Calu3 (cell line): ENCODE measurements at regions not wholly inside any gene's neighbourhood (a gene's known extent, or its start where the extent isn't known, plus 50 kb on each side); places are given as distances from the start of the nearest gene placed in this dataset.

ENCODE experiments used
- BruUV-seq: library from RNA; stranded (reverse); fragments of 400-500 nt; replicated peaks from 2 replicates; lab custom pipeline; 2021; lab: Mats Ljungman, UMichigan
- CTCF ChIA-PET: fragments of 300-600 bp; sonication (Branson Sonifier 250); formaldehyde crosslinking; loops from one replicate; lab custom pipeline; 2022; ENCODE audit warnings: antibody characterized with exemption; lab: Charles Lee
- DNase-seq: peaks from one replicate; pipeline ENCODE4 v3.0.0; 2022
- H3K27ac Mint-ChIP-seq: one replicate; pipeline ENCODE4 v1.8.0; 2022; ENCODE audit warnings: mixed read lengths; ENCODE audit not compliant: unreplicated experiment
- H3K27me3 Mint-ChIP-seq: one replicate; pipeline ENCODE4 v1.8.0; 2022; ENCODE audit warnings: mixed read lengths; ENCODE audit not compliant: unreplicated experiment
- H3K36me3 Mint-ChIP-seq: one replicate; pipeline ENCODE4 v1.8.0; 2022; ENCODE audit warnings: mild to moderate bottlenecking, moderate library complexity, mixed read lengths; ENCODE audit not compliant: insufficient read depth, unreplicated experiment
- H3K4me1 Mint-ChIP-seq: one replicate; pipeline ENCODE4 v1.8.0; 2022; ENCODE audit warnings: mild to moderate bottlenecking, low read depth, mixed read lengths; ENCODE audit not compliant: unreplicated experiment
- H3K4me3 Mint-ChIP-seq: one replicate; pipeline ENCODE4 v1.8.0; 2022; ENCODE audit warnings: mild to moderate bottlenecking, low read depth, moderate library complexity, mixed read lengths; ENCODE audit not compliant: unreplicated experiment
- H3K9me3 Mint-ChIP-seq: one replicate; pipeline ENCODE4 v1.8.0; 2022; ENCODE audit warnings: low read depth, mixed read lengths; ENCODE audit not compliant: unreplicated experiment
- intact Hi-C: fragments of 100-400 bp; cut with micrococcal nuclease; formaldehyde crosslinking; loops from one replicate; pipeline ENCODE4 v1.10.0; 2022; ENCODE audit not compliant: unreplicated experiment
- TF ChIP-seq, protein P1 (sequence below): fragments of 200-600 bp; IDR thresholded peaks from one replicate; pipeline ENCODE4 v1.8.0; 2022; ENCODE audit warnings: antibody characterized with exemption; ENCODE audit not compliant: unreplicated experiment

DNA sequence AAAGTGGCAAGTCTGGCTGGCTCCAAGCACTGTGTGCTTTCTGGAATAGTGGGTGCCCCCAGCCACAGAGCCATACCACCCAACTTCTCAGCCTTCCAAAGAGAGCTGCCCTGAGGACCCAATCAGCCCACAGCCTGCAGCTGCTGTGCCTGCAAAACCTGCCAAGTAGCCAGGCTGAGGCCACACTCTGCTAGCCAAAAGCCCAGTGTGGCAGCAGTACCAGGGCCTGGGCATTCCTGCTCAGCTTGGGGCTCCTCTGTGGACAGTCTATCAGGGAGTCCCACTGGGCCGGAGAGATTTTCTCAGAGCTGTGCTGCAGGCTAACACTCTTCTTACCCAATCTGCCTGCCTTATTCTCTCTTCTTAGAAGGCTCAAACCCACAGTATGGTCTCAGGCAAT lies 136.5 kb downstream of the TPRA1 start:
- DNase-seq = no peak
- intact Hi-C loops = loop anchor here (10.0 kb wide), 1 partner anchor 929 kb away; the partner anchor contains the start of gene CHST13
- H3K27ac Mint-ChIP-seq = no peak overlapping the region
- H3K36me3 Mint-ChIP-seq = no peaks in the 10 kb centered on the region
- TF ChIP-seq, protein P1, sequence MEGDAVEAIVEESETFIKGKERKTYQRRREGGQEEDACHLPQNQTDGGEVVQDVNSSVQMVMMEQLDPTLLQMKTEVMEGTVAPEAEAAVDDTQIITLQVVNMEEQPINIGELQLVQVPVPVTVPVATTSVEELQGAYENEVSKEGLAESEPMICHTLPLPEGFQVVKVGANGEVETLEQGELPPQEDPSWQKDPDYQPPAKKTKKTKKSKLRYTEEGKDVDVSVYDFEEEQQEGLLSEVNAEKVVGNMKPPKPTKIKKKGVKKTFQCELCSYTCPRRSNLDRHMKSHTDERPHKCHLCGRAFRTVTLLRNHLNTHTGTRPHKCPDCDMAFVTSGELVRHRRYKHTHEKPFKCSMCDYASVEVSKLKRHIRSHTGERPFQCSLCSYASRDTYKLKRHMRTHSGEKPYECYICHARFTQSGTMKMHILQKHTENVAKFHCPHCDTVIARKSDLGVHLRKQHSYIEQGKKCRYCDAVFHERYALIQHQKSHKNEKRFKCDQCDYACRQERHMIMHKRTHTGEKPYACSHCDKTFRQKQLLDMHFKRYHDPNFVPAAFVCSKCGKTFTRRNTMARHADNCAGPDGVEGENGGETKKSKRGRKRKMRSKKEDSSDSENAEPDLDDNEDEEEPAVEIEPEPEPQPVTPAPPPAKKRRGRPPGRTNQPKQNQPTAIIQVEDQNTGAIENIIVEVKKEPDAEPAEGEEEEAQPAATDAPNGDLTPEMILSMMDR = no peak
- H3K27me3 Mint-ChIP-seq = peaks cover 88% of the 10 kb centered on the region
- BruUV-seq = no TSS peak
- H3K4me1 Mint-ChIP-seq = peaks cover 21% of the 10 kb centered on the region
- H3K4me3 Mint-ChIP-seq = no peak overlapping the region
- no peaks in the 10 kb centered on the region for H3K9me3 Mint-ChIP-seq
- CTCF ChIA-PET = interaction anchor here (3.8 kb wide), 1 partner anchor 199 kb away, joined by 31 read pairs; no protein-coding TSS in a partner anchor

DNA sequence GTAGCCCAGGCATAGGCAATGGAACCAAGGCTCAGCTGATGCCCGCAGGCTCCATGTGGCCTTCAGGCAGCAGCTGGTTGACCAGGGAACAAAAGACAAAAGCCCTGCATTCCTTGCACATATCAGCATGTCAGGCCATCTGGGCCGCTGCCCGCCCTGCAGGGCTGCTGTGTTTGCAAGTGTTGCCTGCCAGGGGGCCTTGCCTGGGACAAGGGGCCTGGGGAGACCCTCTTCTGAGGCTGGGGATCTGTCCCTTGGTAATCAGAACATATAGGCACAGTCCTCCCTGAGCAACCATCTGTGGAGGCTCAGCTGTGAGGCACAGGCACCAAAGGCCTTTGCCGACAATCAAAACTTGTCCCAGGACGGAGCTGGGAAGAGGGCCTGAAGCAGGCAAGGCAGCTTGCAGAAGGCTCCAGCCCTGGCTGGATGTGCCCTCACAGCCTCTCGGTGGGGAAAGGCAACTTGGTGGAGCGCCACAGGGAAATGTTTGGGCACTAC lies 138.2 kb downstream of the TPRA1 start:
- no peak for DNase-seq
- Mint-ChIP-seq H3K4me3 (no peak overlapping the region), H3K9me3 (no peaks in the 10 kb centered on the region), H3K27ac (no peak overlapping the region), H3K4me1 (peaks cover 21% of the 10 kb centered on the region), H3K27me3 (peaks cover 88% of the 10 kb centered on the region), H3K36me3 (no peaks in the 10 kb centered on the region)
- intact Hi-C loops = loop anchor here (10.0 kb wide), 1 partner anchor 928 kb away; the partner anchor contains the start of gene CHST13
- no TSS peak for BruUV-seq
- TF ChIP-seq, protein P1 = no peak
- CTCF ChIA-PET = interaction anchor here (0.6 kb wide), 1 partner anchor 1377 kb away, joined by 4 read pairs; no protein-coding TSS in a partner anchor

DNA sequence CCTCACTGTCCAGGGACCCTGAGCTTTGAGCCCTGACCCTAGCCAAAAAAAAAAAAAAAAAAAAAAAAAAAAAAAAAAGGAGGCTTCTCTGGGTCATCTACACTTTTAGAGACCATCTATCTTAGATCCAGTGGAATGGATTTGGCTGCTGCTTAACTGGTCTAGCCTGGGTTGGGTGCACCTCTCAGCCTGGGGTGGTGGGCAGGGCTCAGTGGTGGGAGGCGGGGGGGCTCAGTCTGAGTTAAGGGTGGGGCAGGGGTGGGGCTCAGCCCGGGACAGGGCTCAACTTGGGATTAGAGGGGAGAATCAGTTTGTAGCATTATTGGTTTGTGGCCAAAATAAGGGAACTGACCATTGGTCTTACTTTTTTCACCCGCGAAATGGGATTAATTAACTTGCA lies 139.2 kb downstream of the TPRA1 start:
- peaks cover 12% of the 10 kb centered on the region for H3K4me1 Mint-ChIP-seq
- DNase-seq = no peak
- H3K9me3 Mint-ChIP-seq = no peaks in the 10 kb centered on the region
- no TSS peak for BruUV-seq
- H3K27ac Mint-ChIP-seq = no peak overlapping the region
- peaks cover 95% of the 10 kb centered on the region for H3K27me3 Mint-ChIP-seq
- no peaks in the 10 kb centered on the region for H3K36me3 Mint-ChIP-seq
- no peak overlapping the region for H3K4me3 Mint-ChIP-seq
- TF ChIP-seq, protein P1 = no peak
- CTCF ChIA-PET = interaction anchor here (0.6 to 1.1 kb wide), 3 partner anchors 20 to 780 kb away, joined by 3 to 6 read pairs (median 3); no protein-coding TSS in a partner anchor
- intact Hi-C loops = loop anchor here (10.0 kb wide), 1 partner anchor 927 kb away; the partner anchor contains the start of gene CHST13

DNA sequence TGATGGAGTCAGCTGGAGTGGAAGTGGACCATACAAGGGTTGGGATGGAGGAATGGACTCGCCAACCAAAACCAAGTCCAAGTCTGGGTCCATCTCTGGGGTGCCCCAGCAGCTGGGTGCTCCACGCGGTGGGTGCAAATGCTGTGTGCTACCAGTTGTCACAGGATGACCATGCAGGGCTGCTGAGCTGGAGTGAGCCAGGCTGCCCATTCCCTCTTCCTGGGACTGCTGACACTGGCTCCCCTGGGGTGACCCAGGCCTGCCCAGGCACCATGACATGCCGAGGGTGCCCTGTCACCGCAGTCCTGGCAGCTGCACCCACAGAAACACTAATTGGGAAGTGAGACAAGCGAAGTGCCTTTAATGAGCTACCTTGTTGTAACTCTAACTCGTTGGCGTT lies 140.2 kb downstream of the TPRA1 start:
- intact Hi-C loops = loop anchor here (10.0 kb wide), 1 partner anchor 926 kb away; the partner anchor contains the start of gene CHST13
- Mint-ChIP-seq H3K4me1 (peaks cover 6% of the 10 kb centered on the region), H3K36me3 (no peaks in the 10 kb centered on the region), H3K4me3 (no peak overlapping the region), H3K27ac (no peak overlapping the region), H3K27me3 (peaks cover 100% of the 10 kb centered on the region), H3K9me3 (no peaks in the 10 kb centered on the region)
- DNase-seq = no peak
- TF ChIP-seq, protein P1 = no peak
- CTCF ChIA-PET = no interaction called here
- BruUV-seq = no TSS peak
